ELR (cell line): ENCODE measurements at regions not wholly inside any gene's neighbourhood (a gene's known extent, or its start where the extent isn't known, plus 50 kb on each side); places are given as distances from the start of the nearest gene placed in this dataset.
A peak's percentile ranks its signal among the peaks of the same experiment; 100 is the strongest.
"Not testable (repeated sequence)": the region's sequence is repeated elsewhere in the genome, so short reads cannot be mapped to it uniquely, and the experiment has no call there.

Source experiments
- DNase-seq: peaks from one replicate; pipeline ENCODE4 v3.0.0-alpha.2; 2015; ENCODE audit warnings: low read depth

DNA sequence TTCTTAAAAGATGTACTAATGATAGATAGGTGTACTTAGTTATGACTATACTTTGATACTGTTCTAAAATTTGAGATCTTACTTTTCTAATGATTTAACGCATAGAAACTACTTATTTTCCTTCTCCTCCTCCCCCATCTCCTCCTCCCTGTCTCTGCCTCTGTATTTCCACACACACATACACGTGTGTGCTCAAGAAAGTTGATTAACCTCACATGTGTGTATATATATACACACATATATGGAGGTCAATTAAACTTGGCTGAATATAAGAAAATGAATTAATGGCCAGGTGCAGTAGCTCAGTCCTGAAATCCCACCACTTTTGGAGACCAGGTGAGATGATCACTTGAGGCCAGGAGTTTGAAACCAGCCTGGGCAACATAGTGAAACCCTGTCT is 362.7 kb upstream of the SYT1 start:
- DNase-seq, result no peak

- DNase-seq, result no peak
These were observed 345.2 kb upstream of the SYT1 start for GRCh38 chr12:78519422-78519821.

- DNase-seq, result peak; percentile 8
These were observed 334.3 kb upstream of the SYT1 start for GRCh38 chr12:78530100-78530765.

DNA sequence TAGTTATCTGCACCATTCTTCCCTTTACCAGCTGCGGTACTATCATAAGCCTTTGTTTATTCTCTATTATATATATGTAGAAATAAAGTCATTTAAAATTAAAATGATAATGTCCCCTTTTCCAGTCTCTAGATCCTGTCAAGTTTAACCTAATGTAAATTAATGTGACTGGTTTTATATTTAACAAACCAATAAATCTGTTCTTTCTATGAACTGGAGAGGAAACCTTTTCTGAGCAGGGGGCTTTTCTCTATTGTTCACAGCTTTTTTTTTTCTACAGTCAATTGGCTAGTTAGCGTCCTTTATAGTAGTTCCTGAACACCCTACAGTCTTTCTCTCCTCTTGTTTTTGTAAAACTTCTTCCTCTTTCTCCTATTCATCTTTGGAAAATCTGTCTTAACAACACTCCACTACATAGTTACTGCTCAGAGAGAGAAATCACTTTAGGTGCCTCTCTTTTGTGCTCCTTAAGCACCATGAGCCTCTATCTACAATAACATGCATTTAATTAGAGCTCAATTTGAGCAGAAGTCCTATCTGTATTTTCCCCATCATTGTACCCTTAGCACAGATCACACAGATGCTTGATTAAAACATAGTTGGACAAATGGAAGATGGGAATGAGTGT is 332.6 kb upstream of the SYT1 start:
- DNase-seq, result no peak

- DNase-seq, result no peak
These were observed 330.3 kb upstream of the SYT1 start for GRCh38 chr12:78534311-78534710.

DNA sequence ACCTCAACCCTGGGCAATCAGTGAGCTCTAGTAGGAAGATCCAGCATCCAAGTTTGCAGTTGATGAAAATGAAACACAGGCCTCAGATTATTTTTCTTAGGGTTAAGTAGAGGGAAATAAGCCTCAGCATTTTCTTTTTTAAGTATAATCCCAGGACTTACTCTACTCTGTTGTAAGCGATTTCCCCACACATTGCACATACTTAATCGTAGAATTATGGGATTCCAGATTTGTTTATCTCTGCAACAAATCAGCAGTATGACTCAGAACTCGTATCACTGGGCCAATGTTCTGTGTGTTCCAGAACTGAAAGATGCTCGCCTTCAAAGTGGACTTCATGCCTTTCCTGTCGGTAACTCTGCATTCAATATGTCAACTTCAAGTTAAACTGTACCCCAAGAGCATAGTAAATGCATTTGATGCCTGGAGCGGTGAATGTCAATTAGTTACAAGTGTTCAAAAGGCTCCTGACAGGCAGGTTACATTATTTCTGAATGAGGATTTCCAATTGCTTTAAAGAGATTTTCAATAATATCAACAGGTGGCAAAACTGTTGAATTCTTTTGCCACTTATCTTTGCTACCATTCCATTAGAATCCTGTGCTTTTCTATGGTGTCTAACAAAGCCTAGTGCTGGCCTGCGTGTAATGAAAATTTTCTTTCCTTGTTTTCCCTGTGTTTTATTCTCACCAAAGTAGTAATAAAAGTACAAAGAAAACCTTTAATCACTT is 323.8 kb upstream of the SYT1 start:
- peak; percentile 46 for DNase-seq

DNA sequence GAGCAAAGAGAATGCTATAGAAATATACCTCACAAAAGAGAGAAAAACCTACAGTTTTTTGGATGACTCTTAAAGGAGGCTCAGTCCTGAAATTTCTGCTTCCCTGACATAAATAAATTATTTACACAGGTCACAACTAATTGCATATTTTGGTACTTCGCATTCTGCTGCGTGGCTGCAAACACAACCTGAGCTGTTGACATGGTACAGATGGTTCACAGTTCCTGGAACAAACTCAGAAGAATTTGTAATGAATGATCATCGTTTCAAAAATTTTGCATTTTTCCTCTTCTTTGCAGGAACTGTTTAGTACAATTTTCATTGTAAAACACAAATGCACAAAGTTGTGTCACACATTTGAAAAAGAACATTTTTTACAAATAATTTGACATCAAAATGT is 313.7 kb upstream of the SYT1 start:
- no peak for DNase-seq

GRCh38 chr12:78555802-78556201 is 308.8 kb upstream of the SYT1 start:
- DNase-seq, result no peak

GRCh38 chr12:78556651-78557050 is 307.9 kb upstream of the SYT1 start:
- no peak for DNase-seq

DNA sequence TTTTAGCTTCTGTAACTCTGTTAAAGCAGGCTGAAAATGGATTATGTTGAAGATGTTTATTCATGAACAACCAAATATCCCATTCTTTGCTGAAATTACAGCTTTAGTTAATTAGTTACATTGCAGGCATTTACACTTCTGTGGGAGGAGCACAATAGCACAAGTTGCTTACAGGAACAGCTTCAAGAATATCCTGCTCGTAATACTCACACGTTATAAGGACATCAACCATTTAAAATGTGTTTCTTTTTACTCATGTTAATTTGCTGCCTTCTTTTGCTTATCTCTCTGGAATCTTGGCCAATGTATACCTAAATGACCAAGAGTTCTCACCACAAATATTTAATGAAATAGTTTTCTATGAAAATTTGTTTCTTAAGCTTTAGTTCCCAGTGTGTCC is 305.2 kb upstream of the SYT1 start:
- DNase-seq, result no peak

DNA sequence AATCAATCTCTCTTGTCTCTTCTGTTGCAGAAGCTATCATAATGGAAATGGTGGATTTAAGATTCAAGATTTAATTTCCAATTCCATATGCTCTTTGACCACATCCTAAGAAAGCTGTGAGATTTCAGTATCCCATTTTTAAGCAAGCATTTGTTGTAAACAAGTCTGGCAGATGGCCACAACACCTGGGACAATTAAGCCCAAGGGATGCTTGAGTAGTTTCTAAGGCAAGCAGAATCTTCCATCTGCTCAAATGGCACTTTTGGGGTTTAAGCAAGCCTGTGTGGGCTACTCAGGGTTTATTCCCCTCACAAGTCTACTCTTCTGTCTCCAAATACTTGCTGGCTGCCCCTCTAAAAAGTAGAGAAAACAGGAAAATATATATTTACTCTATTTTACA is 304.7 kb upstream of the SYT1 start:
- no peak for DNase-seq

GRCh38 chr12:78560633-78561032 is 303.9 kb upstream of the SYT1 start:
- no peak for DNase-seq

DNA sequence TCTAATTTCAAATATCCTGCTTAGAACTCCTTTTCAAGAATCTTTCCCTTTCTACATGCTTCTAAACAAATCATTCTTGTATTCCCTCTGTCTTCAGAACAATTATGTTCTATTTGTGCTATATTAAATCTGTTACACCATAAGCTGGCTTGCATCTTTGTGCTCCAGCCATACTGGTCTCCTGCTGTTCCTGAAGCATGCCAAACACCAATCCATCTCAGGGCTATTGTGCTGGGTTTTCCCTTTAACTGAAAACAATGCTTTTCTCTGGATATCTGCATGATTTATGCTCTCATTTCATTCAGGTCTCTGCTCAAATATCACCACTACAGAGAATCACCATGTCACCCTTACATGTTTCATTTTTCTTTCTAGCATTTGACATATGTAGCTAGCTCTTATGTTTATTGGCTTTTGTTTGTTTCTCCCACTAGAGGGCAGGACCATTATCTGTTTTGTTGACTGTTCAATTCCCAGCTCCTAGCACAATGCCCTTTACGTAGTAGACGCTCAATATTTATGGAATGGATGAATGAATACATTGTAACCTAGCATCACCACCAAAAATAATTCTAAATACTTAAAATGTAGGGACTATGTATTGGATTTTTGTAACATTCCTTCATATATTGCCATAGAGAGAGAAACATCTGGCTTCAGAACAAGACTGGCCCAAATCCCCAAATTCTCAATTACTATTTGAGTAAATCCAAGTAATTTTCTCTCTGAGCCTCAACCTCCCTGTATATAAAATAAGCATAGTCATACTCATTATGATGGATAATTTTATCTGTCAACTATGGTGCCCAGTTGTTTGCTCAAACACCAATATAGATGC is 302.0 kb upstream of the SYT1 start:
- DNase-seq, result peak; percentile 55

DNA sequence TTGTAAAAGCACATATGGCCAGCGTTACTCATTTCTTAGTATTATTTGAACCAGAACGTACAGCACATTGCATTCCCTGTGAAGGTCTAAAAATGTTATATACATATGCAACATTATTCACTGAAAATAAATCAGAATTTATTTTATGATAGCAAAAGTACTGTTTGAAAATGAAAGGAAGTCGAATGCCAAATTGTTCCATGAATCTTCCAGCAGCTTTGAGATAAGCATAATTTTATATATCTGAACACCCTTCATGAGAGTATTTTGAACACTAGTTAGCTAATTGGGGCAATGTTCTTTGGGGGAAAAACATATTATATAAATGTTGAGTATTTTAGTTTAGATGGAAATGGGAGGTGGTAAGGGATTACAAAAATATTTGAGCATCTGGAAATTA is 300.7 kb upstream of the SYT1 start:
- no peak for DNase-seq

DNA sequence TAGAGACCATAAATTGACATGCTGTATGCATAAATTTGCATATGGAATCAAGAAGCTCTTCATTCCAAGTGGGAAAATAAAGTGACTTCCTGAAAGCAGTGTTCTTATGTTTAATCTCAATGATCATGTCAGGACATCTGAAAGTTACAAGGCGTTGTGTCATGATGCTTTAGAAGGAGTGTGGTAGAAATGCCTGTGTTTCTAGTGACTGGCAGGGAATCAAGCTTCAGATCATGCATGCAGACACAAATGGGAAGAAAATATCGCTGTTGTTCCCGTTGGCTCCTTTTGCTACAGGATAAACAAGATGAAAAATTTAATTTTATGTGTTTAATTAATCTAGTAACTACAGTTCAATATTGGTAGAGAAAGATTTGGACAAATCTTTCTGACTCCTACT is 298.1 kb upstream of the SYT1 start:
- DNase-seq, result no peak

DNA sequence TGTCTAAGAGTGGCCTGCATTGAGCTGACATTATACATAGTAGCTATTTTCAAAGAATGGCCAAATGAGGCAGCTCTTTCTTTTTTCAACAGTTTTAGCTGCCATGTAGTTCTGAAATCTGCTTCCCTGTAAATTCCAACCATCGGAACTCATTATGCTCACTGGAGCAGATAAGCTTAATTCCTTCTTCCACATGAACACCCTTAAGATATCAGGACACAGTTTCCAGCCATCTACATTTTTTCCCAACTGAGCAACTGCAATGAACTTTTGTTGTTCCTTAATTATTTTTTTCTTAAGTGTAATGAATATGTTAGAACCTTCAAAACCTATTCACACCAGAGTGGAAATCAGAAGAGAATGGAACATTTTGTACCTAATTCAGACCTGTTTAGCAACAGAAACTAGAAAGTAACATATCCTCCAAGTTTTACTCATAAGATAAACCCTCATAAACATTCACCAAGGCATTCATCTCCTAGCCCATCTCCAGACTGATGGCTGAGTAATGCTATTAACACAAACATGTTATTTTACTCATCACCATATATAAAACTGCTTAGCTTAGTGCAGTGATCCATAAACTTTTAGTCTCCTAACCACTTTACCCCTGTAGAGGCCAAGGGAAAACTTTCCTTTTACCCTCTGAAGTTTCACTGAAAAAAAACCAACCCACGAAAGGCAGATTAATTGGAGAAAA is 296.1 kb upstream of the SYT1 start:
- peak; percentile 52 for DNase-seq

- DNase-seq, result no peak
These were observed 292.6 kb upstream of the SYT1 start for GRCh38 chr12:78571953-78572352.

- not testable (repeated sequence) for DNase-seq
These were observed 289.4 kb upstream of the SYT1 start for GRCh38 chr12:78575208-78575607.

GRCh38 chr12:78579846-78580245 is 284.7 kb upstream of the SYT1 start:
- no peak for DNase-seq

- no peak for DNase-seq
These were observed 284.3 kb upstream of the SYT1 start for GRCh38 chr12:78580296-78580695.

DNA sequence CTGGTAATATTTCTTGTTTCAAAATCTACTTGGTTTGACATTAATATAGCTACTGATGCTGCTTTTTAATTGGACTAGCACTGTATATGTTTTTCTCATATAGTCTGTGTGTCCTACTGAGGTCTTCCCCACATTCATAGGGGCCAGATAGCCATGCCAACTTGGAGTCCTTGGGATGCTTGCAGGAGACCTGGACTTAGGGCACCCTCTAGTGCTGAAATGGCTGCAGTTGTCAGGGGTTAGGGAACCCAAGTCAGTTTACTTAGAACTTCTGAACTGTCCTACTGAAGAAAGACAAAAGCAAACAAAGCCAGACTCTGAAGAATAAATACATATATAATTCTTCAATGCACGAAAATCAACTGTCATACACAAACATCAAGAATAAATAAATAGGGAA is 279.9 kb upstream of the SYT1 start:
- DNase-seq, result peak; percentile 57

- DNase-seq, result no peak
These were observed 279.4 kb upstream of the SYT1 start for GRCh38 chr12:78585132-78585531.
